ENCODE measurements at regions not wholly inside any gene's neighbourhood (a gene's known extent, or its start where the extent isn't known, plus 50 kb on each side); places are given as distances from the start of the nearest gene placed in this dataset.
A peak's percentile ranks its signal among the peaks of the same experiment; 100 is the strongest.

GRCh38 chr17:77470800-77471733 is 330.3 kb downstream of the SEC14L1 start:
- Mint-ChIP-seq H3K36me3 (ENCODE audit: low read depth) (peaks cover 22% of the 10 kb centered on the region), H3K4me3 (peak overlapping the region; percentile 88), H3K27ac (peak overlapping the region; percentile 99), H3K27me3 (no peaks in the 10 kb centered on the region), H3K4me1 (peaks cover 85% of the 10 kb centered on the region)
- DNase-seq: no peak
- ATAC-seq: no peak
- H3K9me3 ChIP-seq (ENCODE audit: control insufficient read depth, low read length, poor library complexity, severe bottlenecking): no peaks in the 10 kb centered on the region

DNA sequence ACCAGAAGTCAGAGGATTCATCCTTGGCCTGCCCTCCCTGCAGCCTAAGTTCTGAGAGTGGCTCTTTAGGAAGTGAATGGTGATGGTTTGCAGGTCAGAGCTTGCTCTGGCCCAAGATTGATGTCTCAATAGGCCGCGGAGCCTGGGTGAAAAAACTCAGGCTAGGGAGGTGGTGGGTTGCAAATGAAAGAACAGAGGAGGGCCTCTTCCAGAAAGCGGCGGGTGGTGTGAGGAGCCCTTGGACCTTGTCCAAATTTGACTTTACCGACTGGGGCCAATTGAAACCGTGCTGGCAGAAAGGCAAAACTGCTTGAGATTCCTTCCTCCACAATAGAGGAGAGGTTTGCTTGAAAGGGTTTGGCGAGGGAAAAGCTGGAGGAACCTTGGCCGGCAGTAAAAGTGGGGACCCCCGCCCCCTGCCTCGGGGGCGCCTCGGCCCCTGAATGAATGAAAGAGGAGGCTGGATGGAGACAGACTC is 331.3 kb downstream of the SEC14L1 start:
- DNase-seq (no peak), ATAC-seq (no peak)
- H3K4me1 Mint-ChIP-seq: peaks cover 85% of the 10 kb centered on the region
- H3K27me3 Mint-ChIP-seq: no peaks in the 10 kb centered on the region
- H3K9me3 ChIP-seq (ENCODE audit: control insufficient read depth, low read length, poor library complexity, severe bottlenecking): no peaks in the 10 kb centered on the region
- peak overlapping the region; percentile 88 for H3K4me3 Mint-ChIP-seq
- peaks cover 22% of the 10 kb centered on the region for H3K36me3 Mint-ChIP-seq (ENCODE audit: low read depth)
- H3K27ac Mint-ChIP-seq: peak overlapping the region; percentile 99

GRCh38 chr17:77472468-77473310 is 331.9 kb downstream of the SEC14L1 start:
- H3K27ac Mint-ChIP-seq: peak overlapping the region; percentile 99
- no peaks in the 10 kb centered on the region for H3K9me3 ChIP-seq (ENCODE audit: control insufficient read depth, low read length, poor library complexity, severe bottlenecking)
- ATAC-seq: peak; percentile 18
- peaks cover 22% of the 10 kb centered on the region for H3K36me3 Mint-ChIP-seq (ENCODE audit: low read depth)
- no peak for DNase-seq
- H3K4me1 Mint-ChIP-seq: peaks cover 89% of the 10 kb centered on the region
- H3K27me3 Mint-ChIP-seq: no peaks in the 10 kb centered on the region
- peak overlapping the region; percentile 88 for H3K4me3 Mint-ChIP-seq

DNA sequence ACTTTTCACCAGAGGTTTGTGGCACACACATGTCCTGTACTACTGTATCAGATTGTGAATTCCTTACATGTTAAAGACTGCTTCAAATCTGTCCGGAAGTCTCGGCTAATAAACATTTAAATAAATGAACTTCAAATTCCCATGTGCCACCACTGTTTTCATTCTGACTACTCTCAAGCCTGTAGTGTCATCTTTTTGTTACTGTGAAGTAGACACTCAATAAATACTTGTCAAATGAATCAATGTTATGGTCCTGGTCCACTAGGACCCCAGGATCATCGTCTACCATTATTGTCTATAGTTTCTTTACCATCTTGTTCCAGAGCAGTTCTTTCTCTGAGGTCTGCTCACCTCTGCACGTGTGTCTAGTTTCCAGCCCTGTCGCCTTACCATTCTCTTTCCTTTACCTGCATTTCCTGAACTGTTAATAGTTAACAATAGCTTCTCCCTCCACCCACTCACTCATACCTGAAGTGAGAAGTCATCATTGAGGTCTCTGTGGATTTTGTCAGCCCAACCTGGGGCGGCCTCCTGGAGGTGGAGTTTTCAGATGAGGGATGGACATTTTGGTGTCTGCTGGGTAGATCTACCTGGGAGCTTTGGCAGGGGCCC is 333.0 kb downstream of the SEC14L1 start:
- Mint-ChIP-seq H3K27me3 (no peaks in the 10 kb centered on the region), H3K4me3 (peak overlapping the region; percentile 88), H3K36me3 (ENCODE audit: low read depth) (peaks cover 16% of the 10 kb centered on the region), H3K27ac (peak overlapping the region; percentile 99), H3K4me1 (peaks cover 84% of the 10 kb centered on the region)
- H3K9me3 ChIP-seq (ENCODE audit: control insufficient read depth, low read length, poor library complexity, severe bottlenecking): no peaks in the 10 kb centered on the region
- ATAC-seq (no peak), DNase-seq (no peak)

GRCh38 chr17:77474292-77474988 is 333.7 kb downstream of the SEC14L1 start:
- no peaks in the 10 kb centered on the region for H3K27me3 Mint-ChIP-seq
- peak overlapping the region; percentile 99 for H3K27ac Mint-ChIP-seq
- peaks cover 83% of the 10 kb centered on the region for H3K4me1 Mint-ChIP-seq
- peaks cover 13% of the 10 kb centered on the region for H3K36me3 Mint-ChIP-seq (ENCODE audit: low read depth)
- peak overlapping the region; percentile 88 for H3K4me3 Mint-ChIP-seq
- ATAC-seq (no peak), DNase-seq (no peak)
- no peaks in the 10 kb centered on the region for H3K9me3 ChIP-seq (ENCODE audit: control insufficient read depth, low read length, poor library complexity, severe bottlenecking)

DNA sequence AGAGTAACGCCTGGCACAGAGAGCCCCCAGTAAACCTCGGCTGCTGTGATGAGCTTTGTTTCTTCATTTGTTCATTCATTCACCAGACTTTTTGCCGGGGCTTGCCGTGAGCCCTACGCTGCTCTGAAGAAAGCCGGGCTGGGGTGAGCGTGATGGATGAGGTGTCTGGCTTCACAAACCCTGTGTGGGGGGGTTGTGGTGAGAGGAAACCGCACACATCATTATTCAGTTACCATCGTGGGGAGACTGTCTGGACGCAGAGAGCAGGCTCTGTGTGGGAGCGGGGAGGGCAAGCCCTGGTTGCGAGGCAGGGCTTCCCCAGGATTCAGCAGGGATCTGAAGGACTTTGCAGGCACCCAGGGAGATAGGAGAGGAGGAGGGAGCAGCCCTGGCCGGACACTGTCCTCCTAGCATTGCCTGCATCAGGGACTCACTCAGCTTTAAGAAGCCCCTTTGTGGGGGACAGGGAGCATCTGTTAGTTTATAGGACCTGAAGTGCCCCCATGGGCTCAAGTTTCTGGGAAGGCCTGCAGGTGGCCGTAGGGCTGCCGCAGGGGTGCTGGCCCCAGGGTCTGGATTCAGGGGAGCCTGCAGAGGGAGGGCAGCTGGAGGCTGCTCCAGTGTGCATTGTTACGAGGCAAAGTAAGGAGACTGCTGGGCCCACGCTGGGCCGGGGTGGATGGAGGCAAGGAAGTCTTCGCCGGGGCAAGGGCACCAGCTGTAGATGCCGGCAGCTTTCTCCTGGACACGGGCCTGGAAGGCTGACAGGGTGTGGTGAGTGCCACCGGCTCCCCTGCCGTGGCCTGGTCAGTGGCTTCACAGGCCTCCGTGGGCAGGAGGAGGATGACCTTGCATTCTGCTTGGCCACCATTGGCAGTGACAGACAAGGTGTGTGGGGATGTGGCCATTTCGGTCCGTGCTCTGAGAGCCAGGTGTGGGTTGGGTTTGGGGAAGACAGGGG is 334.5 kb downstream of the SEC14L1 start:
- ATAC-seq (peak; percentile 86), DNase-seq (peak in 2 of 3 donors; percentile 36 to 66)
- no peaks in the 10 kb centered on the region for H3K9me3 ChIP-seq (ENCODE audit: control insufficient read depth, low read length, poor library complexity, severe bottlenecking)
- Mint-ChIP-seq H3K4me3 (peak overlapping the region; percentile 87), H3K4me1 (peaks cover 77% of the 10 kb centered on the region), H3K36me3 (ENCODE audit: low read depth) (peaks cover 5% of the 10 kb centered on the region), H3K27me3 (no peaks in the 10 kb centered on the region), H3K27ac (peak overlapping the region; percentile 99)

DNA sequence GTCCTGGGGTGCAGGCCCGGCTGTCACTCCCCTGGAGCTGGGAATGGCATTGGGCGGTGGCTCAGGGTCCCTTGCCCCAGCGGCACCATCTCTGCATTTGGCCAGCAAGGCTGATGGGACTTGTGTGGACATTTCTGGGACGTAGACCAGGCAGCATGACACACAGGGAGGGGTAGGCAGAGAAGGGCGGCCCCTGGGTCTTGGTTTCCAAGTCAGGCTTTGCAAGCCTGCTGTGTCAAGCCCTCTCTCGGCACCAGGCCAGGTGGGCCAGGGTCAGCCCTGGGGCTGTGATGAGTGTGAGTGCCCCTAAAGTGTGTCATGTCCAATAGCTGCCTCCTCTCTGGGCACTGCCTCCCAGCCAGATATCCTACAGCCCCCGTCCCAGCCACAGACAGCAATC is 335.2 kb downstream of the SEC14L1 start:
- DNase-seq: no peak
- ATAC-seq: no peak
- H3K4me3 Mint-ChIP-seq: peak overlapping the region; percentile 87
- peaks cover 70% of the 10 kb centered on the region for H3K4me1 Mint-ChIP-seq
- no peaks in the 10 kb centered on the region for H3K27me3 Mint-ChIP-seq
- peak overlapping the region; percentile 99 for H3K27ac Mint-ChIP-seq
- no peaks in the 10 kb centered on the region for H3K9me3 ChIP-seq (ENCODE audit: control insufficient read depth, low read length, poor library complexity, severe bottlenecking)
- peaks cover 3% of the 10 kb centered on the region for H3K36me3 Mint-ChIP-seq (ENCODE audit: low read depth)

- Mint-ChIP-seq H3K36me3 (ENCODE audit: low read depth) (peaks cover 3% of the 10 kb centered on the region), H3K27me3 (no peaks in the 10 kb centered on the region), H3K27ac (peak overlapping the region; percentile 99), H3K4me3 (peak overlapping the region; percentile 77), H3K4me1 (peaks cover 67% of the 10 kb centered on the region)
- no peak for DNase-seq
- ATAC-seq: no peak
- H3K9me3 ChIP-seq (ENCODE audit: control insufficient read depth, low read length, poor library complexity, severe bottlenecking): no peaks in the 10 kb centered on the region
These were observed 335.7 kb downstream of the SEC14L1 start for GRCh38 chr17:77476498-77476897.

DNA sequence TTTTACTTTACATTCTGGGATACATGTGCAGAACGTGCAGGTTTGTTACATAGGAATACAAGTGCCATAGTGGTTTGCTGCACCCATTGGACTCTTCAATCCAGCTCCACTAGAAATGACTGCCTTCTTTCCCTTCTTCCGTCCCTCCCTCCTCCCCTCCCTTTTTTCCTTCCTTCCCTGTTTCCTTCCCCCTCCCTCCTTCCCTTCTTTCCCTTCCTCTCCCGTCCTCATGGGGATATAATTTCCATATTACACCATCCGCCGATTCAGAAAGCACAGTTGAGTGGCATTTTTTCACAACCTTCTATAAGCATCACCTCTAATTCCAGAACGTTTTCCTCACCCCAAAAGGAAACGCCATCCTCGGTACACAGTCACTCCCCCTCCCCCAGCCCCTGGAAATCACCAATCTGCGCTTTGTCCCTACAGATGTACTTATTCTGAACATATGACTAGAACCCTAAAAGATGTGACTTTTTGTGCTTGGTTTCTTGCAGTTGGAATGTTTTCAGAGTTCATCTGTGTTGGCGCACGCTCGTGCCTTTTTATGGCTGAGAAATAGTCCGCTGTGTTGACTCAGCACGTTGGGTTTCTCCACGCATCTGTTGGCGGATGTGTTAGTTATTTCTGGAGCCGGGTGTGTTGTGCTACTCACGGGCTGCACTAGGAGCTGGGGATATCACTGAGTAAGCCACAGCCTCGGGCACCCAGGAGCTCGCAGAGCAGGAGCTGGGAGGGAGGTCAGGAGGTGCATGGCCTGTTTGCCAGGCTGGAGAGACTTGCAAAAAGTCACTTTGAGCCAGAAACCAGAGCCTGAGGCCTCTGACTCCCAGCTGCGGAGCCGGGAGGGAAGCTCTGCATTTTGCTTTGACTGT is 336.4 kb downstream of the SEC14L1 start:
- Mint-ChIP-seq H3K36me3 (ENCODE audit: low read depth) (peaks cover 3% of the 10 kb centered on the region), H3K27ac (peak overlapping the region; percentile 99), H3K27me3 (no peaks in the 10 kb centered on the region), H3K4me3 (peak overlapping the region; percentile 77), H3K4me1 (peaks cover 62% of the 10 kb centered on the region)
- H3K9me3 ChIP-seq (ENCODE audit: control insufficient read depth, low read length, poor library complexity, severe bottlenecking): no peaks in the 10 kb centered on the region
- DNase-seq: no peak
- no peak for ATAC-seq

DNA sequence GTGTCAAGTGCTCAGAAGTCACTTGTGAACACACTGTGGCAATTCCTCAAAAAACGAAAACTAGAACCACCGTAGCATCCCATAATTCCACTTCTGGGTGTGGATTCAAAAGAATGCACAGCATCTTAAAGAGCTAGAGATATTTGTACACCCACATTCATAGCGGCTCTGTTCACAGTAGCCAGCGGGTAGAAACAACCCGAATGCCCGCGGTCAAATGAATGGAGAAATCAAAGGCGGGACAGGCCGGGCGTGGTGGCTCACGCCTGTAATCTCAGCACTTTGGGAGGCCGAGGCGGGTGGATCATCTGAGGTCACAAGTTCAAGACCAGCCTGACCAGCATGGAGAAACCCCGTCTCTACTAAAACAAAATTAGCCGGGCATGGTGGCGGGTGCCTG is 337.5 kb downstream of the SEC14L1 start:
- Mint-ChIP-seq H3K27me3 (no peaks in the 10 kb centered on the region), H3K36me3 (ENCODE audit: low read depth) (peaks cover 5% of the 10 kb centered on the region), H3K4me3 (no peak overlapping the region), H3K4me1 (peaks cover 54% of the 10 kb centered on the region), H3K27ac (peak overlapping the region; percentile 99)
- no peaks in the 10 kb centered on the region for H3K9me3 ChIP-seq (ENCODE audit: control insufficient read depth, low read length, poor library complexity, severe bottlenecking)
- DNase-seq: no peak
- ATAC-seq: no peak

- DNase-seq (no peak), ATAC-seq (no peak)
- Mint-ChIP-seq H3K36me3 (ENCODE audit: low read depth) (peaks cover 3% of the 10 kb centered on the region), H3K27ac (peak overlapping the region; percentile 99), H3K27me3 (no peaks in the 10 kb centered on the region), H3K4me3 (no peak overlapping the region), H3K4me1 (peaks cover 49% of the 10 kb centered on the region)
- no peaks in the 10 kb centered on the region for H3K9me3 ChIP-seq (ENCODE audit: control insufficient read depth, low read length, poor library complexity, severe bottlenecking)
These were observed 338.1 kb downstream of the SEC14L1 start for GRCh38 chr17:77478899-77479298.
